NT2/D1 (cell line): ENCODE measurements at regions not wholly inside any gene's neighbourhood (a gene's known extent, or its start where the extent isn't known, plus 50 kb on each side); places are given as distances from the start of the nearest gene placed in this dataset.

Source experiments
- SUZ12 ChIP-seq: IDR thresholded peaks from 2 replicates; pipeline ENCODE4 v1.6.1; 2011; ENCODE audit not compliant: insufficient read length, insufficient read depth; ENCODE audit errors: extremely low read depth
- YY1 ChIP-seq: IDR thresholded peaks from 2 replicates; pipeline ENCODE4 v1.6.1; 2011; ENCODE audit not compliant: insufficient read length, insufficient read depth
- ZNF274 ChIP-seq: IDR thresholded peaks from 2 replicates; pipeline ENCODE4 v1.6.1; 2011; ENCODE audit warnings: mild to moderate bottlenecking, low read depth, low read length

DNA sequence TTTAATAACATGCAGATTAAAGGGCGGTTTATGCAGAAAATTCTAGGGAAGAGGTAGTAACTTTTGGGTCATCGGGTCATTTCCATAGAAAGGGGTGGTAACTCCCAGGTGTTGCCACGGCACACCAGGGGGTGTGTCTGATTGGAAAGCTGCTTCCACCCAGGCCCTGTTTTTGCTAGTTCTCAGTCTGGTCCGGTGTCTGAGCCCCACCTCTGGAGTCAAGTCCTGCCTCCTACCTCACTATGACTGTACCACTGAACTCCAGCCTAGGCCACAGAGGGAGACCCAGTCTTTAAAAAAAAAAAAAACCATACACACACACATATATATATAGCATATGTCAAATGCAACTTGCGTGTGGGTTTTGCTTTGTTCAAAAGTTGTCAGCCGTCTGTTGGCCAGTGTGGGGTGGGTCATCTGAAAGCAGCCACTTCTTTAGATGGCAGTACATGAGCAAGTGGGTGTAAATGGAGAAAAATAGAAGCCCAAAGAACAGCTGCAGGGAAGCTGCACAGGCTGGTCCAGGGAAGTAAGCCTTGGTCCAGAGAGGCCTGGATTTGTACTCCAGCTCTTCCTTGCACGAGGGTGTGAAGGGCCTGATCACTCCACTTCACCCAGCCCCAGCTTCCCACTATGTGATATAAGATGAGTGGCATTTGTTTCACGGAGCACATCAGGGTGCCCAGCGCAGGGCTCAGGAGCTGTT, 110.7 kb upstream of the SPRY4 start:
- TF ChIP-seq YY1 (no peak), SUZ12 (no peak), ZNF274 (no peak)
